A549 (cell line): ENCODE measurements at regions not wholly inside any gene's neighbourhood (a gene's known extent, or its start where the extent isn't known, plus 50 kb on each side); places are given as distances from the start of the nearest gene placed in this dataset.
A peak's percentile ranks its signal among the peaks of the same experiment; 100 is the strongest.

Experiments
- ATAC-seq, 2 experiments: fragments of 200-7000 bp in 1 of 2; fragments of >200 bp in 1 of 2; cut with Nextera tagmentation in 1 of 2; cut with Tn5 transposase in 1 of 2; 3 replicates each; pipeline versions ENCODE4 v1.8.0 to v1.9.1; 2018 to 2020; ENCODE audit warnings: mild to moderate bottlenecking in 1 of 2, moderate library complexity in 1 of 2
- CTCF ChIA-PET: fragments of 300-600 bp; sonication (Branson Sonifier 250); formaldehyde crosslinking; extraction: SDS; loops from one replicate; lab custom pipeline; 2021; ENCODE audit warnings: antibody characterized with exemption, inconsistent platforms; lab: Yijun Ruan, JAX
- POLR2A ChIA-PET: fragments of 350-600 bp; formaldehyde crosslinking; extraction: SDS; loops from one replicate; lab custom pipeline; 2021; ENCODE audit warnings: antibody characterized with exemption, inconsistent platforms; lab: Yijun Ruan, JAX
- DNase-seq, 2 experiments: peaks; one replicate each; pipeline versions ENCODE4 v3.0.0 to v3.0.0-alpha.2; 2011 to 2016; ENCODE audit warnings: low read depth in 1 of 2, low spot score in 1 of 2
- FAIRE-seq: peaks from 2 replicates; lab custom pipeline; 2011; peaks lifted over from hg19 to GRCh38; lab: Jason Lieb, UNC
- H3K27ac ChIP-seq, 2 experiments: fragments of >200 bp; sonication (Bioruptor Twin); formaldehyde crosslinking; 3 replicates each; pipeline ENCODE4 v1.5.1; 2016 to 2017
- H3K4me1 ChIP-seq: fragments of >200 bp; sonication (Bioruptor Twin); formaldehyde crosslinking; 3 replicates; pipeline ENCODE4 v1.6.1; 2016
- H3K4me2 ChIP-seq: fragments of >200 bp; sonication (Bioruptor Twin); formaldehyde crosslinking; 3 replicates; pipeline ENCODE4 v1.6.1; 2016
- H3K4me3 ChIP-seq: fragments of >200 bp; sonication (Bioruptor Twin); formaldehyde crosslinking; 3 replicates; pipeline ENCODE4 v1.5.1; 2016
- H3K9me3 ChIP-seq: fragments of >200 bp; sonication (Bioruptor Twin); formaldehyde crosslinking; 3 replicates; pipeline ENCODE4 v1.6.1; 2016
- CEBPB ChIP-seq, 2 experiments: fragments of >200 bp in 1 of 2; sonication (Bioruptor Twin) in 1 of 2; formaldehyde crosslinking in 1 of 2; IDR thresholded peaks; 2 replicates each; pipeline ENCODE4 v1.6.1; 2012 to 2016
- ESRRA ChIP-seq: fragments of 150-350 bp; IDR thresholded peaks from 2 replicates; pipeline ENCODE4 v1.6.1; 2014; ENCODE audit warnings: mild to moderate bottlenecking, low read length, borderline replicate concordance
- FOSB ChIP-seq: fragments of 250-450 bp; sonication (Bioruptor Pico); IDR thresholded peaks from 2 replicates; pipeline ENCODE4 v1.5.0; 2020; ENCODE audit warnings: mild to moderate bottlenecking, moderate library complexity
- HOXB13 ChIP-seq: fragments of 250-450 bp; sonication (Bioruptor Pico); IDR thresholded peaks from 2 replicates; pipeline ENCODE4 v1.5.0; 2020; ENCODE audit warnings: low read depth, mild to moderate bottlenecking, moderate library complexity
- MAFK ChIP-seq: fragments of 450-650 bp; IDR thresholded peaks from 2 replicates; pipeline ENCODE4 v1.6.1; 2014; ENCODE audit not compliant: partially characterized antibody
- NPAS2 ChIP-seq: fragments of 250-450 bp; sonication (Bioruptor Pico); IDR thresholded peaks from 2 replicates; pipeline ENCODE4 v1.8.0; 2022; ENCODE audit warnings: mild to moderate bottlenecking, moderate library complexity, borderline replicate concordance
- POLR2A ChIP-seq: IDR thresholded peaks from 2 replicates; pipeline ENCODE4 v1.6.1; 2012; ENCODE audit warnings: mild to moderate bottlenecking, low read length
- POLR2AphosphoS2 ChIP-seq: conservative IDR thresholded peaks from 2 replicates; pipeline ENCODE4 v1.6.1; 2012; ENCODE audit warnings: low read length, improper control_type of control experiment, inconsistent platforms
- RARB ChIP-seq: fragments of 250-450 bp; sonication (Bioruptor Pico); IDR thresholded peaks from 2 replicates; pipeline ENCODE4 v1.8.0; 2021; ENCODE audit warnings: mild to moderate bottlenecking, moderate library complexity
- RNF2 ChIP-seq: fragments of 200-600 bp; sonication (generic); IDR thresholded peaks from 2 replicates; pipeline ENCODE4 v1.6.1; 2016; ENCODE audit warnings: low read depth, mild to moderate bottlenecking, antibody characterized with exemption, moderate library complexity, borderline replicate concordance
- SMC3 ChIP-seq: fragments of >200 bp; sonication (Bioruptor Twin); formaldehyde crosslinking; IDR thresholded peaks from 3 replicates; pipeline ENCODE4 v1.6.1; 2018; ENCODE audit warnings: inconsistent platforms
- SREBF2 ChIP-seq: fragments of 450-650 bp; IDR thresholded peaks from 2 replicates; pipeline ENCODE4 v1.6.1; 2014; ENCODE audit warnings: mild to moderate bottlenecking, moderate library complexity
- WGBS: methylation state at CpG from one replicate; pipeline ENCODE4 v1.1.6; 2017; ENCODE audit errors: missing lambda C conversion rate; 5-methylcytosine and 5-hydroxymethylcytosine counted together
- TF ChIP-seq, protein P1 (sequence below): fragments of 250-450 bp; sonication (Bioruptor Pico); IDR thresholded peaks from 2 replicates; pipeline ENCODE4 v1.5.0; 2020; ENCODE audit warnings: low read depth, mild to moderate bottlenecking, moderate library complexity
- TF ChIP-seq, protein P2 (sequence below): fragments of 450-650 bp; IDR thresholded peaks from 2 replicates; pipeline ENCODE4 v1.6.1; 2014; ENCODE audit warnings: antibody characterized with exemption
- TF ChIP-seq, protein P3 (sequence below): fragments of >200 bp; sonication (Bioruptor Twin); formaldehyde crosslinking; IDR thresholded peaks from 3 replicates; pipeline ENCODE4 v1.6.1; 2016

- TF ChIP-seq POLR2A = no peak
These were observed 593.4 kb upstream of the NETO1 start (continued) for GRCh38 chr18:73461038-73461779.

DNA sequence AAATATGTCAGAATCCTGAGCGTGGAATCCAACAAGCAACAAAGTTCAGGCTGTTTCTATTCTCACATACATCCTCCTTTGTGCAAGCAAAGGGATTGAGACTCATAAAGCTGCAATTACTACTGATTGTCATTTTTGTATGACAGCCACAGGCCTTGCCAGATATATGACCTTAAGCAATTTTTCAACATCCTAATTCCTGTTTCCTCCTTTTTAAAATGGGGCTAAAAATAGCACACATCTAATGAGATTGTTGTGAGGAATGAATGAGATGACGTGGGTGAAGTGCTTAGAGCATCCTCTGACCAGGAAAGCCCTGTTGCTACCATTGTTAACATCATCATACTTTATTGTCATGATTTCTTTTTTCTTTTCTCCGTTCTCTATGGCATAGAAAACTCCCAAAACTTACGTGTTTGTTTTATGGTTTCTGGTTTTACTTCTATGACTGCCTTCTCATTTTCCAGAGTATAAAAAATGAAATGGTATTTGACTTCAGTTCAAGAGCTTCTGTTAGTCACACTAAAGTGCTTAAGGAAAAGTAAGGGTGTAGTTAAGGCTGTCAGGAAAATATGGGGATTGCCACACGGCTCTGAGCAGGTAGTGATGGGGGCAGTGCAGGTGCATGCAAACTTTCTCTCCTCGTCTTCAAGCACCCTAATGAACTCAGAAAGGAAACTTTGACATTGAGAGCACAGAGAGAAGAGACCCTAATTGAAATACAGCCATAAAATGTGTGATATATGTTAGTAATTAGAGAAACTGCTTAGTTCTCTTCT lies 590.6 kb upstream of the NETO1 start:
- WGBS = 31% methylated on average over 6 of the region's 6 CpGs
- Histone ChIP-seq H3K27ac (no peak overlapping the region), H3K4me1 (no peaks in the 10 kb centered on the region), H3K4me3 (no peak overlapping the region), H3K9me3 (no peaks in the 10 kb centered on the region), H3K4me2 (no peak overlapping the region)
- ATAC-seq (no peak), DNase-seq (no peak), FAIRE-seq (no peak)
- TF ChIP-seq FOSB (CRISPR knock-in tag) (no peak), SMC3 (no peak)
- CTCF ChIA-PET = no interaction called here
- POLR2A ChIA-PET = no interaction called here

GRCh38 chr18:73456643-73457042 lies 588.9 kb upstream of the NETO1 start:
- no peaks in the 10 kb centered on the region for H3K9me3 ChIP-seq
- H3K4me3 ChIP-seq = no peak overlapping the region
- H3K27ac ChIP-seq = no peak overlapping the region
- TF ChIP-seq ESRRA (no peak), MAFK (peak; percentile 49)
- TF ChIP-seq, all 56 proteins: peak for 1
- DNase-seq (no peak), FAIRE-seq (no peak), ATAC-seq (no peak)
- H3K4me1 ChIP-seq = no peaks in the 10 kb centered on the region
- CTCF ChIA-PET = no interaction called here
- POLR2A ChIA-PET = no interaction called here
- H3K4me2 ChIP-seq = no peak overlapping the region
- 18% methylated on average over 3 of the region's 3 CpGs for WGBS

GRCh38 chr18:73452866-73453265 lies 585.1 kb upstream of the NETO1 start:
- ChIA-PET POLR2A (no interaction called here), CTCF (interaction anchor here (1.5 kb wide), 1 partner anchor 9 kb away, joined by 4 read pairs; no protein-coding TSS in a partner anchor)
- Histone ChIP-seq H3K9me3 (no peaks in the 10 kb centered on the region), H3K27ac (no peak overlapping the region), H3K4me3 (no peak overlapping the region), H3K4me1 (no peaks in the 10 kb centered on the region), H3K4me2 (no peak overlapping the region)
- WGBS = 90% methylated on average over 1 of the region's 1 CpG
- FAIRE-seq (no peak), DNase-seq (no peak), ATAC-seq (no peak)
- TF ChIP-seq CEBPB (IDR thresholded peaks at IDR 0.05) = no peak
- no peak for TF ChIP-seq RNF2
- TF ChIP-seq, protein P1, sequence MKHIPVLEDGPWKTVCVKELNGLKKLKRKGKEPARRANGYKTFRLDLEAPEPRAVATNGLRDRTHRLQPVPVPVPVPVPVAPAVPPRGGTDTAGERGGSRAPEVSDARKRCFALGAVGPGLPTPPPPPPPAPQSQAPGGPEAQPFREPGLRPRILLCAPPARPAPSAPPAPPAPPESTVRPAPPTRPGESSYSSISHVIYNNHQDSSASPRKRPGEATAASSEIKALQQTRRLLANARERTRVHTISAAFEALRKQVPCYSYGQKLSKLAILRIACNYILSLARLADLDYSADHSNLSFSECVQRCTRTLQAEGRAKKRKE (CRISPR knock-in tag) = no peak
- TF ChIP-seq, protein P2, sequence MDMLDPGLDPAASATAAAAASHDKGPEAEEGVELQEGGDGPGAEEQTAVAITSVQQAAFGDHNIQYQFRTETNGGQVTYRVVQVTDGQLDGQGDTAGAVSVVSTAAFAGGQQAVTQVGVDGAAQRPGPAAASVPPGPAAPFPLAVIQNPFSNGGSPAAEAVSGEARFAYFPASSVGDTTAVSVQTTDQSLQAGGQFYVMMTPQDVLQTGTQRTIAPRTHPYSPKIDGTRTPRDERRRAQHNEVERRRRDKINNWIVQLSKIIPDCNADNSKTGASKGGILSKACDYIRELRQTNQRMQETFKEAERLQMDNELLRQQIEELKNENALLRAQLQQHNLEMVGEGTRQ = no peak
- TF ChIP-seq SREBF2 = no peak
- no peak for TF ChIP-seq POLR2AphosphoS2
- no peak for TF ChIP-seq SMC3
- no peak for TF ChIP-seq NPAS2
- no peak for TF ChIP-seq RARB (CRISPR knock-in tag)
- no peak for TF ChIP-seq HOXB13
- TF ChIP-seq, protein P3, sequence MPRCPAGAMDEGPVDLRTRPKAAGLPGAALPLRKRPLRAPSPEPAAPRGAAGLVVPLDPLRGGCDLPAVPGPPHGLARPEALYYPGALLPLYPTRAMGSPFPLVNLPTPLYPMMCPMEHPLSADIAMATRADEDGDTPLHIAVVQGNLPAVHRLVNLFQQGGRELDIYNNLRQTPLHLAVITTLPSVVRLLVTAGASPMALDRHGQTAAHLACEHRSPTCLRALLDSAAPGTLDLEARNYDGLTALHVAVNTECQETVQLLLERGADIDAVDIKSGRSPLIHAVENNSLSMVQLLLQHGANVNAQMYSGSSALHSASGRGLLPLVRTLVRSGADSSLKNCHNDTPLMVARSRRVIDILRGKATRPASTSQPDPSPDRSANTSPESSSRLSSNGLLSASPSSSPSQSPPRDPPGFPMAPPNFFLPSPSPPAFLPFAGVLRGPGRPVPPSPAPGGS = no peak
